Suprapubic skin (tissue), 4 donors: ENCODE measurements at regions not wholly inside any gene's neighbourhood (a gene's known extent, or its start where the extent isn't known, plus 50 kb on each side); places are given as distances from the start of the nearest gene placed in this dataset.
A peak's percentile ranks its signal among the peaks of the same experiment; 100 is the strongest.

Experiments
- DNase-seq, 2 donors: peaks; one replicate each; pipeline ENCODE4 v3.0.0-alpha.2; 2019; ENCODE audit warnings: low spot score in 2 of 2
- H3K27ac ChIP-seq: fragments of 200-600 bp; sonication (generic); one replicate; pipeline ENCODE4 v1.5.1; 2019
- H3K27me3 ChIP-seq: fragments of 200-600 bp; sonication (generic); one replicate; pipeline ENCODE4 v1.5.1; 2019
- H3K36me3 ChIP-seq: fragments of 200-600 bp; sonication (generic); one replicate; pipeline ENCODE4 v1.5.1; 2019
- H3K4me1 ChIP-seq: fragments of 200-600 bp; sonication (generic); one replicate; pipeline ENCODE4 v1.5.1; 2019
- H3K4me3 ChIP-seq: fragments of 200-600 bp; sonication (generic); one replicate; pipeline ENCODE4 v1.5.1; 2019; ENCODE audit warnings: mild to moderate bottlenecking
- H3K9me3 ChIP-seq: fragments of 200-600 bp; sonication (generic); one replicate; pipeline ENCODE4 v1.5.1; 2019
- CTCF ChIP-seq, 2 donors: fragments of 200-600 bp in 1 of 2; fragments of 450-650 bp in 1 of 2; sonication (generic) in 1 of 2; IDR thresholded peaks; one replicate each; pipeline ENCODE4 v1.5.1; 2016 to 2019; ENCODE audit warnings: antibody characterized with exemption in 2 of 2, mild to moderate bottlenecking in 1 of 2, moderate library complexity in 1 of 2
- EP300 ChIP-seq: sonication (generic); formaldehyde crosslinking; IDR thresholded peaks from one replicate; pipeline ENCODE4 v1.6.1; 2017; ENCODE audit warnings: antibody characterized with exemption
- POLR2A ChIP-seq, 2 donors: fragments of 450-650 bp; IDR thresholded peaks; one replicate each; pipeline ENCODE4 v1.6.1; 2017; ENCODE audit warnings: antibody characterized with exemption in 2 of 2, mild to moderate bottlenecking in 2 of 2, moderate library complexity in 2 of 2
- POLR2AphosphoS5 ChIP-seq, 3 donors: sonication (generic); formaldehyde crosslinking; IDR thresholded peaks; one replicate each; pipeline ENCODE4 v1.6.1; 2017; ENCODE audit warnings: antibody characterized with exemption in 3 of 3
- WGBS: methylation state at CpG from one replicate; pipeline ENCODE4 v1.1.5; 2018; 5-methylcytosine and 5-hydroxymethylcytosine counted together

DNA sequence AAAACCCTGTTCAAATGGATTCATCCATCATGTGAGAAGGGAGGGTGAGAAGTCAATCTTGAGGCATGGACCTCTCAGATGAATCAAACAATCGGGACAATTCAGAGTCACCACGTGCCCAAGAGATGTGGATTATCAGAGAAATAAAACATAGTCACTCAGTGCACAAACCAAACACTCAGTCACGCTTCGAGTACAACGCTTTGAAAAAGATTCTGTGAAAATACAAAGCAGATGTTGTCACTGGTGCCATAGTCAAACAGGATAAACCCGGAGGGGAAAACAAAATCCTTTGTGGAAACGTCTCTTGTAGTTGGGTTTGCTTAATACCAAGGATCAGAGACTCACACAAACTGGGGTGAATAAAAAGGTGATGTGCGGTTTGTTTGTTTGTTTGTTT, 188.4 kb downstream of the RRAGC start:
- Histone ChIP-seq H3K9me3 (no peaks in the 10 kb centered on the region), H3K4me1 (peaks cover 3% of the 10 kb centered on the region), H3K36me3 (no peaks in the 10 kb centered on the region), H3K27me3 (peaks cover 16% of the 10 kb centered on the region), H3K4me3 (no peak overlapping the region), H3K27ac (no peak overlapping the region)
- 60% methylated on average over 8 of the region's 8 CpGs for WGBS
- no peak for DNase-seq
- TF ChIP-seq POLR2A (IDR thresholded peaks at IDR 0.05) (no peak), POLR2AphosphoS5 (IDR thresholded peaks at IDR 0.05) (no peak), EP300 (no peak), CTCF (IDR thresholded peaks at IDR 0.05) (no peak)

- Histone ChIP-seq H3K27me3 (peaks cover 16% of the 10 kb centered on the region), H3K36me3 (no peaks in the 10 kb centered on the region), H3K4me1 (peaks cover 3% of the 10 kb centered on the region), H3K4me3 (no peak overlapping the region), H3K9me3 (no peaks in the 10 kb centered on the region), H3K27ac (no peak overlapping the region)
- TF ChIP-seq POLR2AphosphoS5 (IDR thresholded peaks at IDR 0.05), result no peak
- TF ChIP-seq EP300, result no peak
- TF ChIP-seq CTCF (IDR thresholded peaks at IDR 0.05), result no peak
- TF ChIP-seq POLR2A (IDR thresholded peaks at IDR 0.05), result no peak
- WGBS, result 85% methylated on average over 4 of the region's 4 CpGs
- DNase-seq, result no peak
Measured at GRCh38 chr1:38670544-38671122, 188.9 kb downstream of the RRAGC start.

GRCh38 chr1:38667626-38668025, 191.9 kb downstream of the RRAGC start:
- Histone ChIP-seq H3K36me3 (no peaks in the 10 kb centered on the region), H3K9me3 (no peaks in the 10 kb centered on the region), H3K27ac (no peak overlapping the region), H3K4me1 (no peaks in the 10 kb centered on the region), H3K27me3 (peaks cover 21% of the 10 kb centered on the region), H3K4me3 (no peak overlapping the region)
- TF ChIP-seq EP300, result no peak
- TF ChIP-seq POLR2AphosphoS5 (IDR thresholded peaks at IDR 0.05), result no peak
- no peak for TF ChIP-seq CTCF (IDR thresholded peaks at IDR 0.05)
- no peak for TF ChIP-seq POLR2A (IDR thresholded peaks at IDR 0.05)
- WGBS, result 74% methylated on average over 4 of the region's 4 CpGs
- DNase-seq, result no peak

DNA sequence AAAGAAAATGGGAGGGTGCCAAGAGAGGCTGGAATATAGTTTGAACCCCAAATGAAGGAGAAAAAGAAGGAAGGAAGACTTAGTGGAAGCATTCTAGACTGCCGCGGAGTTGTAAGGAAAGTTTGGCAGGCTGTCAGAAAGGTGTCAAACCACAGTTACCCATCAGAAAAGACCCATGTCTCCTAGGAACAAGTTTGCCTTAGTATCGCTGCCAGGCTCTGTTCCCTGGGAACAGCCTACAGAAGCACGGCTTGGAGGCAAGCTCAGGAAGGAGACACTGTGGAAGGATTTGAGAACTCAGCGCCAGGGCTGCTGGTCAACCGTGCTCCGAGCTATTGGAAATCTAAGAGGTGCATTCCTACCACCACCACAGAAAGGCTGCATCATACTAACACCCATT, 197.4 kb downstream of the RRAGC start:
- H3K27ac ChIP-seq, result no peak overlapping the region
- H3K9me3 ChIP-seq, result peaks cover 4% of the 10 kb centered on the region
- TF ChIP-seq EP300 (no peak), CTCF (IDR thresholded peaks at IDR 0.05) (no peak), POLR2A (IDR thresholded peaks at IDR 0.05) (no peak), POLR2AphosphoS5 (IDR thresholded peaks at IDR 0.05) (no peak)
- no peaks in the 10 kb centered on the region for H3K4me1 ChIP-seq
- H3K4me3 ChIP-seq, result no peak overlapping the region
- H3K27me3 ChIP-seq, result peaks cover 16% of the 10 kb centered on the region
- 52% methylated on average over 7 of the region's 7 CpGs for WGBS
- peak in 1 of 2 donors; percentile 35 for DNase-seq
- no peaks in the 10 kb centered on the region for H3K36me3 ChIP-seq

- DNase-seq, result no peak
- peaks cover 11% of the 10 kb centered on the region for H3K27me3 ChIP-seq
- H3K9me3 ChIP-seq, result peaks cover 4% of the 10 kb centered on the region
- H3K27ac ChIP-seq, result no peak overlapping the region
- H3K4me3 ChIP-seq, result no peak overlapping the region
- H3K36me3 ChIP-seq, result no peaks in the 10 kb centered on the region
- H3K4me1 ChIP-seq, result no peaks in the 10 kb centered on the region
- no peak for TF ChIP-seq EP300
- no peak for TF ChIP-seq POLR2AphosphoS5 (IDR thresholded peaks at IDR 0.05)
- no peak for TF ChIP-seq CTCF (IDR thresholded peaks at IDR 0.05)
- TF ChIP-seq POLR2A (IDR thresholded peaks at IDR 0.05), result no peak
- WGBS, result 79% methylated on average over 1 of the region's 1 CpG
Measured at GRCh38 chr1:38658883-38659282, 200.7 kb downstream of the RRAGC start.
